SKM-1 treated with dmso at 0.1 percent for 144 hours (cell line): ENCODE measurements at regions not wholly inside any gene's neighbourhood (a gene's known extent, or its start where the extent isn't known, plus 50 kb on each side); places are given as distances from the start of the nearest gene placed in this dataset.

ENCODE experiments used
- DNase-seq: peaks from one replicate; lab custom pipeline; 2025; ENCODE audit not compliant: unreplicated experiment; lab: John Stamatoyannopoulos, UW

GRCh38 chr6:133752129-133752528, 136.8 kb upstream of the TCF21 start:
- no peak for DNase-seq

GRCh38 chr6:133753756-133754155, 135.2 kb upstream of the TCF21 start:
- DNase-seq: no peak

DNA sequence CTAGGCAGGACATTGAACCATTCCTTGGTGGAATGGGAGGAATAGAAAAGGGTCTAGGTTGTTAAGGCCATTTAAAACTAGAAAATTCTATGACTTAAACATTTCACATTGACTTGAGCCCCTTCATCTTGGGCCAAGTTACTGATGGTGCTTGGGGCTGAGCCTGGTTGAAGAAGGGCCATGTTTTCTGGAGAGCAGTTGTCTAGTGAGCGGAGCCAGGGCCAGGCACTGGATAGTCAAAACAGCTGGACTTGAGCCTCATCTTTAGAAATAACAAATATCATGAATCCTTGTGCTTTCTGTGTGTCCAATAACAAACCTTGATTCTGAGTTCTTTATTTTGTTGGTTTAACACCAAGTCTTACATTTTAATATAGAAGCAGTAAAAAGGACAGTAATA, 134.6 kb upstream of the TCF21 start:
- no peak for DNase-seq

- no peak for DNase-seq
Observed at GRCh38 chr6:133756078-133756695, 132.7 kb upstream of the TCF21 start.

DNA sequence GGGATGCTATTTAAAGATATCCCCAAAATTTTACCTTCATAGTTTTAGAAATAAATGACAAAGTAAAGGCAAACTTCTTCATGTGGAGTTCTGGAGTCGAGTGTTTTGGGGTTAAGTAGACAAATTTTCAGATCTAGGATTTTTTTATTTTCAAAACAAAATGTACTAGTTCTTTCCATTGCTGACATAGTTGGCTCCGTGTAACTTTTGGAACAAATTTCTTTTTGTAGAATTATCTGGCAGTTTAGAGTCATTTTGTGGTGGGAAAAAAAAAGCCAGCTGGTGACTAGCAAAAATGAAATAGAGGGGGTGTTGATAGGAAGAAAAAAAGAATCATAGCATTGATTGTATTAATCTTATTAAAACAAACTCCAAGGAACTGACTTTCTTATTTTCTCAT, 131.6 kb upstream of the TCF21 start:
- DNase-seq: no peak

DNA sequence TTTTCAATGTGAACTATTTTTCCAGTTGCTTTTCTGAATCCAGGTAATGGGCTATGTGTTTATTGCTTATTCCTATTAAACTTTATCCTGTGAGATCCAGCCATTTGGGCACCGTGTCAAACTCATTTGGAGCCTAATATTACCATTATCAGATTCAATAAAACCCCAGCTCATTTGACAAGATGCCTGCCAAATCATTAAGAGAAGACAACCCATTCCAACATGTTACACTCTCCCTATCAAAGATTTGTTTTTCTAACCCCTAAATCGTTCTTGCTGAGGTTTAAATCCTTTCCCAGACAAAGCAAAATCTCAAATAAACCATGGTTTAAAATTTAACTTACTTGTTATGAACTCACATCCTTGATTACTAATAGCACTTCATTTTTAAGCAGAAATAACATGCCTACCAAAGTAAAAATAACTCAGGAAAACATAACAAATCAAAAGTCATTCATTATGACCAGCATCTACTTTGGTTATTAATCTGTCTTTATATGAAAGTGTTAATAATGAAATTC, 130.0 kb upstream of the TCF21 start:
- DNase-seq: no peak

- no peak for DNase-seq
Observed at GRCh38 chr6:133759524-133759923, 129.4 kb upstream of the TCF21 start.

DNA sequence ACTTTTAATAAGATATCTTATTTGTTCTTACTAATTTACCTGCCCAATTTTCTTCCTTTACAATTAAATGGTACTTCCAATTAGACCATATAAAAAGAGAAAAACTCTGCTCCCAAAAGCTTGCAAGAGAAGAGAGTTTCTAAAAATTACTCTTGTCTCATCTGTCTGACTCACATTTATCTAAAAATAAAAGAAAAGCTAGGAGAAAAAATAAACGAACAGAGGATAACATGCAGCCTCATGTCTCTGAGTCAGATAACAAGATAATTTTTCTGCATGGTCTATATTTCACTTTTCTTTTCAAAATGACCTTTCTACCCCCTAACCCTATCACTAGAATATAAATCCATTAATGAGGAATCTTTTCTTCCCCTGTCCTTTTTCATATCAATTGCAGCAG, 127.2 kb upstream of the TCF21 start:
- no peak for DNase-seq

- no peak for DNase-seq
Observed at GRCh38 chr6:133764008-133764753, 124.7 kb upstream of the TCF21 start.

DNA sequence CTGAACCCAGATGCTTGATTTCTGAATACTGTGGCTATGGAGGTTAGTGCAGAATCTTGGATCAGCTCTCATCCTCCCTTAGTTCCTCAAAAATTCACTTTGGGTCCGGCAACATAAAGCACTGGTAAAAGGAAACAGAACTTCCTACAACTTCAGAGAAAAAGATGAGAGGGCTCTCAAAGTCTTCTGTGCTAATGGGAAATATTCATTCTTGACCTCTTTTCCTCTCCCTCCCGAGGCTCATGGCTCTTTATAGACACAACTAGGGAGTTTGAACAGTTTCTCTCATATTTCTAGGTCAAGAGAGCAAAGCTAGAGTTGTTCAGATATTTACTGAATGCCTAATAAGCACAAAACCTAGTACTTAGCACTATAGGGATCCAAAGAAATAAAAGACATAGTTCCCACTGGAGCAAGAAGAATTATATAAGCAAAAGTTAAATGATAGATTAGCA, 124.1 kb upstream of the TCF21 start:
- no peak for DNase-seq

- no peak for DNase-seq
Observed at GRCh38 chr6:133767357-133767970, 121.4 kb upstream of the TCF21 start.

DNA sequence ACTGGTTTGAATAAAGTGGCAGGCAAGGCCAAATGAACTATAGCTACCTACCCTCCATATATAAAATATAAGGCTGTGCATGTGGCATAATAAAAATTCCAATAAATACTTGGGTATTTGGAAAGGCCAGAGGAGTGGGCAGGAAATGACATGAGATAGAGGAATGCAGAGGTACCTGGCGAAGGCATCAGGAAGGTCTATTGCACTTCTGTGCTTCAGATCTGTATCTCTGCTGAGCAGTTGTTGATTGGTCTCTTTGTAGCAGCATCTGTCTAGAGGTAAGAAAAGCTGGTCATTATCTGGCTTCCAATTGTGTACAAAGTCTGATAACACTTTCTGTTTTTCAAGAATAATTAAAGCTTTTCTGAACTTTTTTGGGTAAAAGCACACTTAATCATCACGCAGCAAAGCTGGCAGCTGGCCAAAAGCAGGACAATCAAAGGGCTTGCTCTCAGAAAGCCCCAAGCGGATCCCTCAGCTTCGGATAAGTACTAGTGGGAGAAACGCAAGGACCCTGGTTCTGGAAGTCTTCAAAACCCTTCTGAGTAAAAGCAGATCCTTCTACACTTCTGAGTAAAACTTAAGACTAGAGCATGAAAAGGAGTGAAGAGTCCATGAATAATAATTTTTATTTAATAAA, 120.1 kb upstream of the TCF21 start:
- no peak for DNase-seq

DNA sequence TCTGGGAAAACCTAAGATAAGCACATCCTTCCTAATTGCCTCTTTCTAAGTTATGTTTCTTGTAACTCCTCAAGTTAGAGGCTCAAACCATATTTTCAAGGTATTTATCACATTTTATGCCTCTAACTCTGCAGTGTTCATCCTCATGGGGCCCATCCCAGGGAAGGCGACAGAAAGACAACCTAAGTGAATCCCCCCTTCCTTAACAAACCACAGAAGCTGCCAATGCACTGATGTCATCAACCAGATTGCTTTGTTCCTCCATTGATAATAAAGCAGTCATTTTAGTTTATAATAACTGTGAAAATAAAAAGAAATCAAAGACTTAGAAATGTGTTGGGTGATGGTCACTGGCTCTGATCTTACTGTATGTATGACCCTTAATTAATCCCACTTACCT, 119.5 kb upstream of the TCF21 start:
- no peak for DNase-seq

GRCh38 chr6:133772567-133772966, 116.3 kb upstream of the TCF21 start:
- no peak for DNase-seq

DNA sequence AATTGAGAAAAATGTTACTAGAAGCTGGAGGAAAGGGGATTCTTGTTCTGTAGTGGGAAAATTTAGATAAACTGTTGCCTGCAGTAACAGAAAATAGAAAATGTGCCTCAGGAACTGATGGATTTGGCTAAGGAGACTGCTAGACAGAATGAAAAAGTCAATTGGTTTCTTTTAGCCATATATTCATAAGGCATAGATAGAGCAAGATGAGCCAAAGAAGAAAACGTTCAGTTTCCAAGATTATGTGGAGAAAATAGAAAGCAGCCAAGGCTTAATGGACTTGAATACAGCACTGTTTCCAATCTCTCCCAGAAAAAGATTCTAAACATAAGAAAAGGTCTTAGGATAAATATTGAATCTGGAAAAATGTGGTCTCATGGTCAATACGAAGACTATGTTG, 115.1 kb upstream of the TCF21 start:
- no peak for DNase-seq

- DNase-seq: no peak
Observed at GRCh38 chr6:133774356-133774755, 114.6 kb upstream of the TCF21 start.

DNA sequence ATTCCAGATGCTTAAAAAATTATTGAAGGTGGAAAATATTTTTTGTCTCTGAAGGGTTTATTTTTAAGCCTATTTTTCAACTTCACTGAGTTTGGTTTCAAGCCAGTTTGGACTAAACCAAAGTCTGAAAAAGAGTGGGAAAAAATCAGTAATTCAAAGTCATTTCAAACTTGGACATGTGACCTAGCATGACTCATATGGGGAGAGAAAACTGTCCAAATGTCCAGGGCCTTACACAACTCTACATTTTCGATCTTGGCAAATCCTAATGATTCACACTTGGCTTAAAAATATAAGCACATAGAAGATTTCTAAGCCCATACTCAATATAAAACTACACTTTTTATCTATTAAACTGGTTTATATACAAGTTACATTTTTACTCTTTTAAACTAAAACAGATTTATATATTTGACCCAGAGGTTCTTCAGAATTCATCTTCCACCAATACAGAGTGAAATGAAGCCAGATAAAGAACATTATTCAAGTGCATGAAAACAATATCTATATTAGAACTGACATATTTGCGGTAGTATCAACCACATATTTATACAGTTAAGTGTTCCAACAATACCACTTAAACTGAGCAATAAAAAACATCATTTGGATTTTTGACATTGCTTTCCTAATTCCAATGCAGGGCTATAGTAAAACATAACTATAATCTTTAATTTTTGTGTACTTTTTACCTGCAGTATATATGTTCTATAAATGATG, 110.3 kb upstream of the TCF21 start:
- no peak for DNase-seq

- DNase-seq: no peak
Observed at GRCh38 chr6:133779916-133780695, 108.8 kb upstream of the TCF21 start.

- DNase-seq: no peak
Observed at GRCh38 chr6:133786016-133786415, 102.9 kb upstream of the TCF21 start.

DNA sequence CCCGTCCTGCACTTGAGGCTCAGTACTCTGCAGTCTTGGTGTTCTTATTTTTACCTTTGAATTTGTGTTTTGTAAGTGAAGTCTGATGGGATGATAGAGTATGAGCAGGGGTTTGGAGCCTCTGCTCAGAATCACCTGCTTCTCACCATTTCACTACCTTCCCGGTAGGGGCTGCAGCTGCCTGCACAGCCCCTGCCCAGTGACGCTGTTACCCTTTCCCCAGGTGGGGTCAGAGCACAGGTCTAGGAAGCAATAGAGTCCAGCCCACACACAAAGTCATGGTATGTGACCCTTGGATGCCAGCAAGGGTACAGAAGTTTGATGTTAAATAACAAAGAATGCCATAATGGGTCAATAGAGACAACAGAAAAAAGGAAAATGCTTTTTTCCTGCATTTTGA, 101.8 kb upstream of the TCF21 start:
- no peak for DNase-seq
